ENCODE measurements at regions not wholly inside any gene's neighbourhood (a gene's known extent, or its start where the extent isn't known, plus 50 kb on each side); places are given as distances from the start of the nearest gene placed in this dataset.

DNA sequence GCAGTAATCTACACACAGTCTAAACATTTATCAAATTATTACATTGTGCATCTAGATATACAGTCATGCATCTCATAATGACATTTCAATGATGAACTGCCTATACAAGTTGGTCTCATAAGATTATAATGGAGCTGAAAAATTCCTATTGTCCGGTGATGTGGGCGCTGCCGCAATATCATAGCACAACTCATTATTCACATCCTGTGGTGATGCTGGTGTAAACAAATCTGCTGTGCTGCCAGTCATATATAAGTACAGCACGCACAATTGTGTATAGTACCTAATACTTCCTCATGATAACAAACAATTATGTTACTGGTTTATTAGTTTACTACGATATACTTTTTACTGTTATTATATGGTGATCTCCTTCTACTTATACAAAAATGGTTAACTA lies 768.8 kb upstream of the NOVA1 start:
- TF ChIP-seq, protein P1, sequence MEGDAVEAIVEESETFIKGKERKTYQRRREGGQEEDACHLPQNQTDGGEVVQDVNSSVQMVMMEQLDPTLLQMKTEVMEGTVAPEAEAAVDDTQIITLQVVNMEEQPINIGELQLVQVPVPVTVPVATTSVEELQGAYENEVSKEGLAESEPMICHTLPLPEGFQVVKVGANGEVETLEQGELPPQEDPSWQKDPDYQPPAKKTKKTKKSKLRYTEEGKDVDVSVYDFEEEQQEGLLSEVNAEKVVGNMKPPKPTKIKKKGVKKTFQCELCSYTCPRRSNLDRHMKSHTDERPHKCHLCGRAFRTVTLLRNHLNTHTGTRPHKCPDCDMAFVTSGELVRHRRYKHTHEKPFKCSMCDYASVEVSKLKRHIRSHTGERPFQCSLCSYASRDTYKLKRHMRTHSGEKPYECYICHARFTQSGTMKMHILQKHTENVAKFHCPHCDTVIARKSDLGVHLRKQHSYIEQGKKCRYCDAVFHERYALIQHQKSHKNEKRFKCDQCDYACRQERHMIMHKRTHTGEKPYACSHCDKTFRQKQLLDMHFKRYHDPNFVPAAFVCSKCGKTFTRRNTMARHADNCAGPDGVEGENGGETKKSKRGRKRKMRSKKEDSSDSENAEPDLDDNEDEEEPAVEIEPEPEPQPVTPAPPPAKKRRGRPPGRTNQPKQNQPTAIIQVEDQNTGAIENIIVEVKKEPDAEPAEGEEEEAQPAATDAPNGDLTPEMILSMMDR (IDR thresholded peaks at IDR 0.05; ENCODE audit: insufficient read depth, low read depth, low read length), result no peak
- TF ChIP-seq EZH2 (IDR thresholded peaks at IDR 0.05; ENCODE audit: insufficient read depth, low read length), result no peak
